ENCODE measurements at regions not wholly inside any gene's neighbourhood (a gene's known extent, or its start where the extent isn't known, plus 50 kb on each side); places are given as distances from the start of the nearest gene placed in this dataset.

DNA sequence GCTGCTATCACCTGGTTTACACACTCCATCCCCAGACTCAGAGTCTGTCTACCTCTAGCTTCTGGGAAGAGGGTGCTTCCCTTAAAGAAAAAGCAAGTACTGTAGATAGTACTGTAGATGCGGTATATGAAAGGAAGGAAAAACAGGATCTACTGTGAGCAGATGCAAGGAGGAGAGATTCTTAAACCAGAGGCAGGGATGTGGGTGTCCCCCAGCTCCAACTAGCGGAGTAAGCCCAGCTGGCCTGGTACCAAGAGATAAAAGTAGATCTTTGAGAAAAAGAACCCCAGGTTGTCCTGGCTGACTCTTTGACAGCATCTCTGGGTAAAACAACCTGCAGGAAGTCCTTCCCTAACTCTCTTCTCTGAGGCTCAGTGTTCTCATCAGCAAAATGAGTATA is 523.7 kb upstream of the PROK2 start (continued):
- TF ChIP-seq TAF1 (IDR thresholded peaks at IDR 0.05; ENCODE audit: low read depth, low read length), result no peak
- TF ChIP-seq JUN (IDR thresholded peaks at IDR 0.05; ENCODE audit: low read depth, low read length), result no peak
- TF ChIP-seq YY1 (IDR thresholded peaks at IDR 0.05; ENCODE audit: low read depth, low read length), result no peak
- TF ChIP-seq ATF3 (IDR thresholded peaks at IDR 0.05; ENCODE audit: insufficient read depth, low read depth, low read length), result no peak
- TF ChIP-seq CHD1 (IDR thresholded peaks at IDR 0.05; ENCODE audit: low read depth, low read length), result no peak

Data from H1 (cell line).